ENCODE measurements at regions not wholly inside any gene's neighbourhood (a gene's known extent, or its start where the extent isn't known, plus 50 kb on each side); places are given as distances from the start of the nearest gene placed in this dataset.
"Not testable (repeated sequence)": the region's sequence is repeated elsewhere in the genome, so short reads cannot be mapped to it uniquely, and the experiment has no call there.

DNA sequence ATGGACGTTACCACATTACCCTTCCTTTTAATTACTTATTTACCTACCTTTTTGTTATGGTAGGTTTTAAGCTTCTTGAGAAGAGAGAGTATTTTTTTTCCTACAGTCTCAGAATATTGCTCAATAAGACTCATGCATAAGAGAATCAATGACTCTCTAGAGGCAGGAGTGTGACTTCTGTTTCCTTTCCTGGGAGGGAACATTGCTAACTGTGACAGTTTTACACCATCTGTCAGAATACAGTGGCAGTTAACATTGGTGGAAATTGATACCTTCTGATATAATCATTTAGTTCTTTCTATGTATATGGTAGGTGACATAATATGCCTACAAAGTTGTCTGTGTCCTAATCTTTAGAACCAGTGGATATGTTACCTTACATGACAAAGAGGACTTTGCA is 348.7 kb upstream of the POT1 start:
- in situ Hi-C loops (cut with HindIII; ENCODE audit: low pct_ligation_motif_present, low pct_unique_long_range_greater_than_20kb, low sequenced_read_pairs): no loop called here
- DNase-seq: no peak

DNA sequence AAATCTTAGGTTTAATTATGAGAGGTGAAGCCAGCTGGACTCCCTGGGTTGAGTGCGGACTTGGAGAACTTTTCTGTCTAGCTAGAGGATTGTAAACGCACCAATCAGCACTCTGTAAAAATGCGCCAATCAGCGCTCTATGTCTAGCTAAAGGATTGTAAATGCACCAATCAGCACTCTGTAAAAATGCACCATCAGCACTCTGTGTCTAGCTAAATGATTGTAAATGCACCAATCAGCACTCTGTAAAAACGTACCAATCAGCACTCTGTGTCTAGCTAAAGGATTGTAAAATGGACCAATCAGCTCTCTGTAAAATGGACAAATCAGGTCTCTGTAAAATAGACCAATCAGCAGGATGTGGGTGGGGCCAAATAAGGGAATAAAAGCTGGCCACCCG is 345.1 kb upstream of the POT1 start:
- in situ Hi-C loops (cut with HindIII; ENCODE audit: low pct_ligation_motif_present, low pct_unique_long_range_greater_than_20kb, low sequenced_read_pairs); DNase-seq: not testable (repeated sequence)

DNA sequence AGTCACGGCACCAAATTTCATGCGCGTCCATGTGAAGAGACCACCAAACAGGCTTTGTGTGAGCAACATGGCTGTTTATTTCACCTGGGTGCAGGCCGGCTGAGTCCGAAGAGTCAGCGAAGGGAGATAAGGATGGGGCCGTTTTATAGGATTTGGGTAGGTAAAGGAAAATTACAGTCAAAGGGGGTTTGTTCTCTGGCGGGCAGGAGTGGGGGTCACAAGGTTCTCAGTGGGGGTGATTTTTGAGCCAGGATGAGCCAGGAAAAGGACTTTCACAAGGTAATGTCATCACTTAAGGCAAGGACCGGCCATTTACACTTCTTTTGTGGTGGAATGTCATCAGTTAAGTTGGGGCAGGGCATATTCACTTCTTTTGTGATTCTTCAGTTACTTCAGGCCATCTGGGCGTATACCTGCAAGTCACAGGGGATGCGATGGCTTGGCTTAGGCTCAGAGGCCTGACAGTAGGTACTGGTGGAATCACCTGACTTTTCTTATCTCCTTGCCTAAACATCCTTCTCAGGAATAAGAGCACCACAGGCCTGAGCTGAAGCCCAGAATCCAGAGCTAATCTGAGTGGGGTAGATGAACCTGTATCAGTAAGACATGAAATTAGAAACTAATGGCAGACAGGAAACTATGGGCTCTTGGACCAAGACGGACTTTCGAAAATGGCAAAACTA is 334.7 kb upstream of the POT1 start:
- DNase-seq; in situ Hi-C loops (cut with HindIII; ENCODE audit: low pct_ligation_motif_present, low pct_unique_long_range_greater_than_20kb, low sequenced_read_pairs): not testable (repeated sequence)

DNA sequence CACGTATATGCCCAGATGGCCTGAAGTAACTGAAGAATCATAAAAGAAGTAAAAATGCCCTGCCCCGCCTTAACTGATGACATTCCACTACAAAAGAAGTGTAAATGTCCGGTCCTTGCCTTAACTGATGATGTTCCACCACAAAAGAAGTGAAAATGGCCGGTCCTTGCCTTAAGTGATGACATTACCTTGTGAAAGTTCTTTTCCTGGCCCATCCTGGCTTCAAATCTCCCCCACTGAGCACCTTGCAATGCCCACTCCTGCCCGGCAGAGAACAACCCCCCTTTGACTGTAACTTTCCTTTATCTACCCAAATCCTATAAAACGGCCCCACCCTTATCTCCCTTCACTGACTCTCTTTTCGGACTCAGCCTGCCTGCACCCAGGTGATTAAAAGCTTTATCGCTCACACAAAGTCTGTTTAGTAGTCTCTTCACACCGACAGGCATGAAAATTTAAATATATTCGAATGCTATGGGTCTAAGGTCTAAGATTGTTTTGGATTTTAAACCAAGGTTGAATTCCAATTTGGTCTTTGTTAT is 329.3 kb upstream of the POT1 start:
- DNase-seq; in situ Hi-C loops (cut with HindIII; ENCODE audit: low pct_ligation_motif_present, low pct_unique_long_range_greater_than_20kb, low sequenced_read_pairs): not testable (repeated sequence)

DNA sequence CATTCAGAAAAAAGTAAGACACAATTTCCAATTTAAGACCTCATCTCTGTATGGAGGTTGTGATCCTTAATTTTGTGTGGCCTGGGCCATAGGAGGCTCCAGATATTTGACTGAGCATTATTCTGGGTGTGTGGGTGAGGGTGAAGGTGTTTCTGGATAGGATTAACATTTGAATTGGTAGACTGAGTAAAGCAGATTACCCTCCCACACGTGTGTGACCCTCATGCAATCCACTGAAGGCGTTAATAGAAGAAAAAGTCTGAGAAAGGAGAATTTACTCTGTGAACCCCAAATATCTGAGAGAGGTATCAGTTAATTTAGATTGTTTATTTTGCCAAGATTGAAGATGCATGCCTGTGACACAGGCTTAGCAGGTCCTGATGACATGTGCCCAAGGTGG is 328.0 kb upstream of the POT1 start:
- no peak for DNase-seq
- in situ Hi-C loops (cut with HindIII; ENCODE audit: low pct_ligation_motif_present, low pct_unique_long_range_greater_than_20kb, low sequenced_read_pairs): no loop called here

DNA sequence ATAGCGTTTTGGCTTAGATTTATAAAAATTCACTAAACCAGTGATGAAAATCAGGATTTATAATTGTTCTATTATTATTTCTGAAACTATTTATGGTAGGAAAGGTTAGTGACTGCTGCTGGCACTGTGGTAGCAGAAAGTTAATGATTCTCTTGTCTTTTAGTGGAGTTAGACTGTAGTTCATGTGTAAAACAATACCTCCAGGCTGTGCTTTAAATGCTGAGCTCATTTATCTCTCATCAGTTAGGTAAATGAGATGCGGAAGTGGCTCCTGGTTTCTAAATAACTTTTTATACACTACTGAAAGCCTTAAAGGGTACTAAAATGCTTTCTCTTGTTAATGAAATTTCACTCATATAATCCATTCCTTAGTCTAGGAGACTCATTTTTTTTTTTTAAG is 326.8 kb upstream of the POT1 start:
- in situ Hi-C loops (cut with HindIII; ENCODE audit: low pct_ligation_motif_present, low pct_unique_long_range_greater_than_20kb, low sequenced_read_pairs): no loop called here
- peak; percentile 37 for DNase-seq

DNA sequence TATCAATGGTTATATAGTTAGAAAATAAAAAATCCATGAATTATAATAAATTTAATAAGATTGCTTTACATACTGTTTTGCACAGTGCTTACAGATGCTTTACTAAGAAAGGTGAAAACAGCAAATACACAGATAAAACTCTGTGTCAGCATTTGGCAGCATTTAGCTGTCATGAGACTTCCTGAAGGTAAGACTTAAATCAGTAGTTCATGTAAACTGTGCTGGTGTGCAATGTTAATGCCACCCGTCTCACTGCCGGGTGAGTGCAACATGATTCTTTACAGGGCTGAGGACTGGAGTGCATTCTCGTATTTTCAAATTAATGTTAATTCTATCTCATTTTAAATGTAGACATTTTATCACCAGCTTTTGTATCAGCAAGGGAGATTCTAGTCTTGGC is 326.2 kb upstream of the POT1 start:
- DNase-seq: no peak
- in situ Hi-C loops (cut with HindIII; ENCODE audit: low pct_ligation_motif_present, low pct_unique_long_range_greater_than_20kb, low sequenced_read_pairs): no loop called here

DNA sequence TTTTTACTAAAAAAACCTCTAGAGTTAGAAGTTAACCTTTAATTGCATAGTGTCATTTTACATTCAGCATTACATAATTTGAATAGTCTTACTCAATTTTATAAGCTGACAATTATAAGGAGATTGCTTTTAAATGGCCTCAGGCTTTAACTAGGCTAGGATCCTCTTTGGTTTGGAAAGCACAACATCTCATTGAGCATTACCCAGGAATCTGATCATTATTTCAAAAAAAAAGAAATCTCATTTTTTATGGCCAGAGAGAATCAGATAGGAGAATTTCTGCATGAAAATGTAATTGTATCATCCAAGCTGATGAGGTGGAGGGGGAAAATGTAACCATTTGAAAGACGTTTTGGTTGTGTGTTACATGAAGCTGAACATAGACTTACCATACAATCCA is 324.9 kb upstream of the POT1 start:
- no peak for DNase-seq
- in situ Hi-C loops (cut with HindIII; ENCODE audit: low pct_ligation_motif_present, low pct_unique_long_range_greater_than_20kb, low sequenced_read_pairs): no loop called here

DNA sequence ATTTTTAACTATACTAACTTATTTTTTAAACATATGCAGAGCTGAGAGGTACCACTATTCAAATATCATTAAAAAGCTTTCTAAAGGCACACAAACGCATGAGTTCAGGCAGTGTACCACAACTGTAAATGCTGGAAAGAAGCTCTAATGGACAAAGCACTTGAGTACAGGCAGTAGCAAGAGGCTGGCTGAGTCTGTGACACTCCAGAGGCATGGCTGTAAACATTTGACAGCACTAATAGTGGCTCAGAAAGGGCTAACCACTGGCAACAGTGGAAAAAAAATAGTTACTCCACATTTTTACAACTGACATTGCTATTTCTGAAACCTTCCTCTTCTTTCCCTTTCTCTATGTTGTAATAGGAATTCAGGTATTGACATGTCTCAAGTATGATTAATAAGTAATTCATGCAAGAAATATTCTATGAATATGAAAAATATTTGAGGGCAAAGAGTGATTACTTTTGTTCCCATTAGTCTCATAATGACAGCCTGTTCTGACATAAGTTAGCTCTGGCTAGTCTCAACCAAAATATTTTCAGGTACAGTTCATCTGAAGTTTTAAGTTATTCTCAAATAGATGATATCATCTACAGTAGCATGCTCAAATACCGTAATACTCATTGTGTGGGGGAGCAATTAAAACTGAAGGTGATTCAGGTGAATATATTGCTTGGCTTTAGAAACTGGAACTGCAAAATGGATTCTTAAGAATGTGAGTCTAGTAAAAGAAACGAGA is 324.0 kb upstream of the POT1 start:
- in situ Hi-C loops (cut with HindIII; ENCODE audit: low pct_ligation_motif_present, low pct_unique_long_range_greater_than_20kb, low sequenced_read_pairs): no loop called here
- no peak for DNase-seq

DNA sequence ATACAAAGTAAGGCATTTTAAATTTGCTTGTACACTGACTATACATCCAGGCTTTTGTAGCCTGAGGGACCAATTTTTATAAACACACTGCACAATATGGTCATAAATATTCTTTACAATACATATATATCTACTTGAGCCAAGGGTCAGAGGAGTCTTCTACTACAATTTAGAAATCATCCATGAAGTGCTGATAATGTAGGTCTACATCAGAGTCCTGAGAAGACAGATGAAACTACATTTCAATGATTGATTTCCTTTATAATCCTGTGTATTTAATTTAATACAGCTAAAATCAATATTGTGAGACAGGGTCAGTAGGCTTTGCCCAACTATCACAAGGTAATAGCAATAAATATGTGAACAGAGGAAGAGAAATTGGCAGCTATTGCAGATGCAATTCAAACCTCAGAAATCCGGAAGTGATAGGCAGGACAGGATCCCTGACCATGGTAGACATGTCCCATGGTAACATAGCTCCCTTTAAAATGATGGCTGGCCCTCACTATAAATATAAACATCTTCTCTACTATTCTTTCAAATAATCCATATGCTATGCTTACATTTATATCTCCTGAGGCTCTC is 318.0 kb upstream of the POT1 start:
- in situ Hi-C loops (cut with HindIII; ENCODE audit: low pct_ligation_motif_present, low pct_unique_long_range_greater_than_20kb, low sequenced_read_pairs): no loop called here
- no peak for DNase-seq

DNA sequence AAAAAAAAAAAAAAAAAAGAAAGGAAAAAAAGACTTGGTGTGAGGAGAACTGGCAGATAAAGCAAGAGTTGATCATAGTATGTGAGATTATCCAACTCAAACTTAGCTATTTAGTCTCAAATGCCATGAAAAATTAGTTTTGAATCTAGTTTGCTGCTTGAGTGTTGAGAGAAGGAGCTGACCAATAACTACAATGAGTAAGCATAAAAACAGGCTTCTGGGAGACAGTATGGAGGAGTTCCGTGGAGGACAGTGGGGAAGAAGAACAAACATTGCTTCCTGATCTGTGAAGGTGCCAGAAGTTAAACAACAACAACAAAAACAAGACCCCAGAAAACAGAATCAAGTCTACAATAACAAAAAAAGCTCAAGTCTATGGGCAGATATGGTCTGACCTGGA is 317.1 kb upstream of the POT1 start:
- no peak for DNase-seq
- in situ Hi-C loops (cut with HindIII; ENCODE audit: low pct_ligation_motif_present, low pct_unique_long_range_greater_than_20kb, low sequenced_read_pairs): no loop called here

DNA sequence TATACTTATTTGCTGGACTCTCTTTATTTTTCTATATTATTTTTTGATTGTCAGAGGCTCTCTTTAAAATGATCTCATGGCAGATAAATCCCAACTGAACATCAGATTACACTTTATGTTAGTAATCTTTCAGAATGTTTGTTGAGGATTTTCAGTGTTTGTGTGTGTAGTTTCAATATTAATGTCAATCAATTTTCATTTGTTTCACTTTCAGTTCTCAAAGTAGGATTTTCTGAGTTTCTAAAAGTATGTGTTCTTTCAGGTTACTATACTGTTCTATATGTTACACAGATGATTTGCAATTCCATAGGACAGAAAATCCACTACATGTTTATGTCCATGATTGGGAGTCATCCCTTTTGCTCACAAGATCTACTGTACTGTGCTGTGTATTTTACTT is 311.9 kb upstream of the POT1 start:
- in situ Hi-C loops (cut with HindIII; ENCODE audit: low pct_ligation_motif_present, low pct_unique_long_range_greater_than_20kb, low sequenced_read_pairs): no loop called here
- no peak for DNase-seq

DNA sequence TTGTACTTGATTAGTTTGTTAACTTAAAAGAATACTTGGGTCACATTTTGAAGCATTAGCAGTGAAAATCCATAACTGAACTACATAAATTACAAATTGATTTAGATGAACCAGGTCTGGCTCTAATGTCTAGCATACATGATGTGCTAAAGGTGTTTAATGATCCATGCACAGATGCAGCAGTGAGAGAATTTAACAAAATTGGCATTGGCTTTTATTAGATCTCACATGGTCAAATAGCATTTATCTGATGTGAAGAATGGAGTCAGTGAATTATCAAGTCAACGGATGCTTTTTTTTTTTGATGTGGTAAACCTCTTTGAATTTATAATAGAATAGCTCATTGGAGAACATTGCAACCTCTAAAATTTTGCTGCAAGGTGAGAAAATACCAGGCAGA is 293.0 kb upstream of the POT1 start:
- DNase-seq: no peak
- in situ Hi-C loops (cut with HindIII; ENCODE audit: low pct_ligation_motif_present, low pct_unique_long_range_greater_than_20kb, low sequenced_read_pairs): no loop called here

DNA sequence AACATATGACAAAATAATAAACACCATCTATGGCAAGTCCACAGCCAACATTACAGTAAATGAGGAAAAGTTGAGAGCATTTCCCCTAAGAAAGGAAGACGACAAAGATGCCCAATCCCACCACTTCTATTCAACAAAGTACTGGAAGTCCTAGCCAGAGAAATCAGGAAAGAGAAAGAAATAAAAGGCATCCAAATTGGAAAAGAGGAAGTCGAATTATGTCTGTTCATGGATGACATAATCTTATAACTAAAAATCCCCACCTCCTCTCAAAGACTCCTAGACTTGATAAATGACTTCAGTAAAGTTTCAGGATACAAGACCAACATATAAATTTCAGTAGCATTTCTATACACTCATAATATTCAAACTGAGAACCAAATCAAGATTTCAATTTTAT is 288.5 kb upstream of the POT1 start:
- DNase-seq: no peak
- in situ Hi-C loops (cut with HindIII; ENCODE audit: low pct_ligation_motif_present, low pct_unique_long_range_greater_than_20kb, low sequenced_read_pairs): no loop called here

DNA sequence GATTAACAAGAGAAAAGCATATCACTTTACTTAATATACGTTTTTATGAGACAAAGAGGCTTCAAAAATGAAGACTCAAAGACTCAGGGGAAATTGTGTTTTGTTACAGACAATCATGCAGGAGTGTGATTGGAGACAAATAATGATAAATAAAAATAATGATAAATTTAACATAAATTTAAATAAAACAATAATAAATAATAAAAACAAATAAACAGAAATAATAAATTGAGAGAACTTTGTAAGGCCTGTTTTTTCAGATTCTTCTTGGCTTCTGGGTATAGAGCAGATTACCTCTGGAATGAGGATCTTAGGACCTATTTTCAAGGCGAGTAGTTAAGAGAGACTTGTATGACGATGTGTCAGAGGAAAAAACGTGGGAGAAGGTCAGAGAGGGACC is 271.4 kb upstream of the POT1 start:
- DNase-seq: no peak
- in situ Hi-C loops (cut with HindIII; ENCODE audit: low pct_ligation_motif_present, low pct_unique_long_range_greater_than_20kb, low sequenced_read_pairs): no loop called here

DNA sequence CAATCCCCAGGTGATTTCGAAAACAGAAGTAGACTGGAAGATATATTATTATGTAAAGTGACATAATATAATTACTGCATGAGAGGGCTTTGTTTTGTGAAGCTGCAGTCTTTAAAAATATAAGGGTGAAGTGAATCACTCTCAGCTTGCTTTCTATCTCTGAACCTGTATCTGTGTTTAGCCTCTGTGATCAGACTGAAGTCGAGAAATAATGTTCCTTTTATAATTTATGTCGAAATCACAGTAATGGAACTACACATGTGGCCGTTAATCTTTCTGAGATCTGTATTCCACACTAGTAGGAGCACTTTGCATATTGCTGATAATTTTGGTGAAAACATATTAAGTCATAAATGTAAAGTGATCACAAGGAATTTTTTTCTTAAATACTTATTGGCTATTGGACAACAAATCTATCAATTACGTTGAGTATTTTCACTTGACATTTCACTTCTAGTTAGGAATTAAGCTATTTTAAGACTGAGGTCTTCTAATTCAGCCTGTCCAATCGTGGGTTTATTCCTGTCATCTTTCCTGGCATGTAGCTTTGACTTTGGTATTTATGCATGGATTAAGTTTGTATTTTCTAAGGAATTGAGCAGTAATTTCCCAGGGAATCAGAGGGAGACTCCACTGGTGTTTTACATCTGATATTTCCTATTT is 268.2 kb upstream of the POT1 start:
- in situ Hi-C loops (cut with HindIII; ENCODE audit: low pct_ligation_motif_present, low pct_unique_long_range_greater_than_20kb, low sequenced_read_pairs): no loop called here
- DNase-seq: no peak

DNA sequence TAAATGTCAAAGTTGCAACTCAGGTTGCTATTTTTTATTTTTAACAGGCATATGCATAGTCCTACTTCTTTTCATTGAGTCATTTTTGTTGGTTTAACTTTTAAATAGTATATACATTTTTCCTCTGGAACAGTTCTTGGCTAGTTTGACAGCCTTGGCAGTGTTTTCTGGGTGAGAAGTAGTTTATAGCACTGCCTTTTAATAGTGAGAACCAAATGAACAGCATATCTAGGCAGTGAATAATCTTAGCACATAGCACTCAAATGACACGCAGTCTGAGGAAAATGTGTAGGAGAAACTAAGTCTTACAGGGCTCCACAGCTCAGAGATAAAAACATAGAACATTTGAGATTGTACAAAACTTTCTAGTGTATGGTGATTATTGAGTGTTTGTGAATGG is 265.5 kb upstream of the POT1 start:
- no peak for DNase-seq
- in situ Hi-C loops (cut with HindIII; ENCODE audit: low pct_ligation_motif_present, low pct_unique_long_range_greater_than_20kb, low sequenced_read_pairs): no loop called here

DNA sequence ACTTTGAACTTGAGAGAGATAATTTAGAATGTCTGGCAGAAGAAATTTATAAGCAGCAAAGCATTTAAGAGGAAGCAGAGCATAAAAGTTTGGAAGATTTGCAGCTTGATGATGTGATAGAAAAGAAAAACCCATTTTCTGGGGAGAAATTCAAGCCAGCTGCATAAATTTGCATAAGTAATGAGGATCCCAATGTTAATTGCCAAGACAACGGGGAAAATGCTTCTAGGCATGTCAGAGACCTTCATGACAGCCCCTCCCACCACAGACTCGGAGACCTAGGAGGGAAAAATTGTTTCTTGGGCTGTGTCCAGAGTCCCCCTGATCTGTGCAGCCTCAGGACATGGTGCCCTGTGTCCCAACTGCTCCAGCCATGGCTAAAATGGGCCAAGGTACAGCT is 263.6 kb upstream of the POT1 start:
- DNase-seq: no peak
- in situ Hi-C loops (cut with HindIII; ENCODE audit: low pct_ligation_motif_present, low pct_unique_long_range_greater_than_20kb, low sequenced_read_pairs): no loop called here

DNA sequence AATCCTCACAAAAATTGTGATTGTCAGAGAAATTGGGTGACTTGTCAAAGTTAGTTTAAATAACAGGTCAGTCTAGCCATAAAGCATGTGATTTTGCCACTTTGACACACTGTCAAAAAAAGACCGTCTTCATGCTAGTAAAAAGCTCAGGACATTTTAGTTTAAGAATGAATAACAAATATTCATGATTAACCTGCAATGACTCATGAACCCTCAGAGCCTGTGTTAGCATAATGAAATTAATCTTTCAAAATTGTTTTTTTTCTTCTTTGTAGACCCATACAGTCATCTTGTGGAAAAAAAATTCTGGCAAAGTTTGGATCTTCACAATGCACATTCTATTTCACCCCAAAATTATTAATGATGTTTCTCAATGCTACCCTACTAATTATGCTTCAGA is 255.2 kb upstream of the POT1 start:
- no peak for DNase-seq
- in situ Hi-C loops (cut with HindIII; ENCODE audit: low pct_ligation_motif_present, low pct_unique_long_range_greater_than_20kb, low sequenced_read_pairs): no loop called here

All from ACHN (cell line).